ENCODE measurements at regions not wholly inside any gene's neighbourhood (a gene's known extent, or its start where the extent isn't known, plus 50 kb on each side); places are given as distances from the start of the nearest gene placed in this dataset.

GRCh38 chr16:52758473-52758855 is 211.5 kb upstream of the TOX3 start:
- TF ChIP-seq CTCF (IDR thresholded peaks at IDR 0.05; ENCODE audit: low read depth, low read length) = no peak
- no peak for DNase-seq (ENCODE audit: low read depth in 2 of 2)
- H3K4me3 ChIP-seq (replicated peaks in 1 of 2; ENCODE audit: low read depth in 2 of 2, low read length in 2 of 2) = no peak overlapping the region

GRCh38 chr16:52757746-52758472 is 211.0 kb upstream of the TOX3 start:
- no peak for TF ChIP-seq CTCF (IDR thresholded peaks at IDR 0.05; ENCODE audit: low read depth, low read length)
- no peak overlapping the region for H3K4me3 ChIP-seq (replicated peaks in 1 of 2; ENCODE audit: low read depth in 2 of 2, low read length in 2 of 2)
- DNase-seq (ENCODE audit: low read depth in 2 of 2) = no peak

- DNase-seq (ENCODE audit: low read depth in 2 of 2) = no peak
- no peak overlapping the region for H3K4me3 ChIP-seq (replicated peaks in 1 of 2; ENCODE audit: low read depth in 2 of 2, low read length in 2 of 2)
- no peak for TF ChIP-seq CTCF (IDR thresholded peaks at IDR 0.05; ENCODE audit: low read depth, low read length)
These were observed 210.0 kb upstream of the TOX3 start for GRCh38 chr16:52756812-52757517.

GRCh38 chr16:52755396-52755795 is 208.5 kb upstream of the TOX3 start:
- DNase-seq (ENCODE audit: low read depth in 2 of 2) = no peak
- H3K4me3 ChIP-seq (replicated peaks in 1 of 2; ENCODE audit: low read depth in 2 of 2, low read length in 2 of 2) = no peak overlapping the region
- TF ChIP-seq CTCF (IDR thresholded peaks at IDR 0.05; ENCODE audit: low read depth, low read length) = no peak

- no peak overlapping the region for H3K4me3 ChIP-seq (replicated peaks in 1 of 2; ENCODE audit: low read depth in 2 of 2, low read length in 2 of 2)
- DNase-seq (ENCODE audit: low read depth in 2 of 2) = no peak
- no peak for TF ChIP-seq CTCF (IDR thresholded peaks at IDR 0.05; ENCODE audit: low read depth, low read length)
These were observed 204.1 kb upstream of the TOX3 start for GRCh38 chr16:52751035-52751434.

- no peak overlapping the region for H3K4me3 ChIP-seq (replicated peaks in 1 of 2; ENCODE audit: low read depth in 2 of 2, low read length in 2 of 2)
- TF ChIP-seq CTCF (IDR thresholded peaks at IDR 0.05; ENCODE audit: low read depth, low read length) = no peak
These were observed 201.8 kb upstream of the TOX3 start for GRCh38 chr16:52748741-52749140.

More at GRCh38 chr16:52748741-52749140, 201.8 kb upstream of the TOX3 start:
- no peak for DNase-seq (ENCODE audit: low read depth in 2 of 2)

Measured in cardiac fibroblast (primary cell).